T47D (cell line): ENCODE measurements at regions not wholly inside any gene's neighbourhood (a gene's known extent, or its start where the extent isn't known, plus 50 kb on each side); places are given as distances from the start of the nearest gene placed in this dataset.
"Not testable (repeated sequence)": the region's sequence is repeated elsewhere in the genome, so short reads cannot be mapped to it uniquely, and the experiment has no call there.

Experiments used
- DNase-seq, 2 experiments: peaks; one replicate each; pipeline versions ENCODE4 v3.0.0 to v3.0.0-alpha.2; 2011 to 2012; ENCODE audit warnings: low read depth in 1 of 2, low spot score in 1 of 2
- JUND ChIP-seq: IDR thresholded peaks from 2 replicates; pipeline ENCODE4 v1.6.1; 2012; ENCODE audit warnings: low read depth
- in situ Hi-C: cut with HindIII; loops from 2 replicates; pipeline ENCODE4 v1.10.0; 2016; ENCODE audit warnings: low sequenced_read_pairs, low pct_unique_long_range_greater_than_20kb

- no peak for TF ChIP-seq JUND
- peak in 1 of 2 experiments; percentile 3 for DNase-seq
- in situ Hi-C loops: no loop called here
These were observed 783.2 kb upstream of the NEGR1 start for GRCh38 chr1:73065339-73066041.

- no peak for TF ChIP-seq JUND
- in situ Hi-C loops: no loop called here
- DNase-seq: no peak
These were observed 774.5 kb upstream of the NEGR1 start for GRCh38 chr1:73056826-73057225.

GRCh38 chr1:73044241-73045036, 762.1 kb upstream of the NEGR1 start:
- TF ChIP-seq JUND: no peak
- DNase-seq: no peak
- in situ Hi-C loops: no loop called here

- no peak for TF ChIP-seq JUND
- in situ Hi-C loops: no loop called here
- DNase-seq: no peak
These were observed 760.1 kb upstream of the NEGR1 start for GRCh38 chr1:73042403-73042802.

- no peak for DNase-seq
- no peak for TF ChIP-seq JUND
- in situ Hi-C loops: no loop called here
These were observed 758.5 kb upstream of the NEGR1 start for GRCh38 chr1:73040811-73041210.

- no peak for DNase-seq
- no peak for TF ChIP-seq JUND
- in situ Hi-C loops: no loop called here
These were observed 751.9 kb upstream of the NEGR1 start for GRCh38 chr1:73034271-73034670.

GRCh38 chr1:73033640-73034039, 751.3 kb upstream of the NEGR1 start:
- no peak for DNase-seq
- no peak for TF ChIP-seq JUND
- in situ Hi-C loops: no loop called here

GRCh38 chr1:73029571-73029970, 747.2 kb upstream of the NEGR1 start:
- DNase-seq: no peak
- in situ Hi-C loops: no loop called here
- TF ChIP-seq JUND: no peak

GRCh38 chr1:73026114-73026513, 743.8 kb upstream of the NEGR1 start:
- TF ChIP-seq JUND: no peak
- no peak for DNase-seq
- in situ Hi-C loops: no loop called here

- in situ Hi-C loops: no loop called here
- TF ChIP-seq JUND: no peak
- no peak for DNase-seq
These were observed 727.6 kb upstream of the NEGR1 start for GRCh38 chr1:73009938-73010337.

GRCh38 chr1:73009311-73009710, 727.0 kb upstream of the NEGR1 start:
- in situ Hi-C loops: no loop called here
- no peak for TF ChIP-seq JUND
- DNase-seq: no peak

- no peak for DNase-seq
- TF ChIP-seq JUND: no peak
- in situ Hi-C loops: no loop called here
These were observed 715.3 kb upstream of the NEGR1 start for GRCh38 chr1:72997624-72998023.

GRCh38 chr1:72997041-72997440, 714.7 kb upstream of the NEGR1 start:
- DNase-seq: no peak
- TF ChIP-seq JUND: no peak
- in situ Hi-C loops: no loop called here

- in situ Hi-C loops, DNase-seq: not testable (repeated sequence)
These were observed 705.5 kb upstream of the NEGR1 start for GRCh38 chr1:72987871-72988270.
